Left cardiac atrium (tissue), 4 donors: ENCODE measurements at regions not wholly inside any gene's neighbourhood (a gene's known extent, or its start where the extent isn't known, plus 50 kb on each side); places are given as distances from the start of the nearest gene placed in this dataset.
A peak's percentile ranks its signal among the peaks of the same experiment; 100 is the strongest.

Experiments
- ATAC-seq, 2 donors: fragments of 200-7000 bp; cut with Tn5 transposase; one replicate each; pipeline ENCODE4 v1.9.1; 2020; ENCODE audit warnings: mild to moderate bottlenecking in 2 of 2, moderate library complexity in 2 of 2
- DNase-seq: peaks from one replicate; pipeline ENCODE4 v3.0.0-alpha.2; 2020
- intact Hi-C, 2 donors: fragments of 100-400 bp; cut with DNase I; formaldehyde crosslinking; loops; one replicate each; pipeline versions ENCODE4 v1.14.1 to v1.15.1; 2022 to 2023
- donor health status: DM: no; HTN: yes; CAD: no.
- donor health status: DM: no; HTN: yes; CAD: no; lungs with severe emphysema.
- donor health status: DM: yes; HTN: yes; CAD: no.
- donor health status: Dilated cardiomyopathy.

- ATAC-seq, result no peak
- intact Hi-C loops, result loop anchor here (5.0 to 10.0 kb wide), 4 partner anchors 52 to 555 kb away; no protein-coding TSS in a partner anchor
- no peak for DNase-seq
Observed at GRCh38 chr2:236510034-236510433, 59.6 kb upstream of the ACKR3 start.

- intact Hi-C loops, result loop anchor here (5.0 to 10.0 kb wide), 4 partner anchors 51 to 554 kb away; no protein-coding TSS in a partner anchor
- ATAC-seq, result no peak
Observed at GRCh38 chr2:236511266-236511665, 58.4 kb upstream of the ACKR3 start.

GRCh38 chr2:236512267-236512666 lies 57.4 kb upstream of the ACKR3 start:
- no peak for DNase-seq
- intact Hi-C loops, result loop anchor here (2.0 to 10.0 kb wide), 5 partner anchors 50 to 553 kb away; no protein-coding TSS in a partner anchor
- ATAC-seq, result no peak

More at GRCh38 chr2:236511266-236511665, 58.4 kb upstream of the ACKR3 start:
- DNase-seq, result no peak

GRCh38 chr2:236512902-236513435 lies 56.7 kb upstream of the ACKR3 start:
- ATAC-seq (peak; percentile 86 to 92), DNase-seq (peak; percentile 66)
- intact Hi-C loops, result loop anchor here (2.0 to 10.0 kb wide), 5 partner anchors 49 to 552 kb away; no protein-coding TSS in a partner anchor

GRCh38 chr2:236513956-236514355 lies 55.7 kb upstream of the ACKR3 start:
- DNase-seq, result no peak
- ATAC-seq, result no peak
- intact Hi-C loops, result loop anchor here (2.0 to 10.0 kb wide), 5 partner anchors 48 to 551 kb away; no protein-coding TSS in a partner anchor

GRCh38 chr2:236516708-236517107 lies 52.9 kb upstream of the ACKR3 start:
- intact Hi-C loops, result loop anchor here in 1 of 2 donors (10.0 kb wide), 1 partner anchor 548 kb away; no protein-coding TSS in a partner anchor
- ATAC-seq, result no peak
- DNase-seq, result no peak

- ATAC-seq (no peak), DNase-seq (no peak)
- intact Hi-C loops, result loop anchor here in 1 of 2 donors (10.0 kb wide), 1 partner anchor 547 kb away; no protein-coding TSS in a partner anchor
Observed at GRCh38 chr2:236517251-236518031, 52.2 kb upstream of the ACKR3 start.
